ENCODE measurements at regions not wholly inside any gene's neighbourhood (a gene's known extent, or its start where the extent isn't known, plus 50 kb on each side); places are given as distances from the start of the nearest gene placed in this dataset.

DNA sequence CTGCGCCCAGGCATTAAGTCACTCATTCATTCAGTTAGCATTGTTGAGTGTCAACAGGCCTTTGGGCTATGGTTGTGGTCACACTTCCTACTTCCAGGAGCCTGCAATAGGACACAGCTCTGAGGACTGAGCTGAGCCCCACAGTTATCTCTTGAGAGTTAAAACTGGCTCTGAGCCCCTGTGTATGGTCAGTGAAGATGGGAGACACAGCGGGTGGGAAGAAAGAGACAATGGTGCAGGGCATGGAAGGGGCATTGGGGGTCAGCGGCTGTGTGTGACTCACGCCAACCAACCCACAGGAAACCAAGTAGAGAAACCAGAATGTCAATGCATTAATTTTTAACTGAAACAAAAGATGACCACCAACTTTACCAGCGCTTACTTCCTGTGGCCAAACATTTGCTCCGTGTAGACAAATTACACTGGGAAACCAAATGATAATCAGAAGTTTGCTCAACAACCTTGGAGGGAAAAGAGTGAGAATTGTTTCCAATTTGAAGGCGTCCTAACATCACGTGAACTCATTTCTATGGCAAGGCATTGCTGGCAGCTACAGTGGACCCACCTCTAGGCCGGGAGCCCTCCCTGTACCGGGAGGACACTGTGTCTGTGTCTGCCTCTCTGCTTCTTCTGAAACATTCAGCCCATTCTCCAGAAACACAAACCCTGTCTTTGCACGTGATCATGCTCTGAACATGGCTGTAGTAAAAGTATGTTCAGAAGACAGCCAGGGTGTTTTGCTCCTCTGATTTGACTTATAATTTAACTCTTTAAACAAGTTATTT, 212.0 kb upstream of the ID2 start:
- TF ChIP-seq CTCF (IDR thresholded peaks at IDR 0.05; ENCODE audit: low read depth, low read length, poor library complexity, severe bottlenecking) (no peak), EZH2phosphoT487 (IDR thresholded peaks at IDR 0.05; ENCODE audit: borderline replicate concordance, low read length) (no peak)

All from DOHH2 (cell line).